Hematopoietic multipotent progenitor cell treated with erythropoietin and hydrocortisone succinate and interleukin-3 and kit ligand, for 17 days (in vitro differentiated cells): ENCODE measurements at regions not wholly inside any gene's neighbourhood (a gene's known extent, or its start where the extent isn't known, plus 50 kb on each side); places are given as distances from the start of the nearest gene placed in this dataset.
"Not testable (repeated sequence)": the region's sequence is repeated elsewhere in the genome, so short reads cannot be mapped to it uniquely, and the experiment has no call there.

Experiments
- DNase-seq: peaks from one replicate; pipeline ENCODE4 v3.0.0-alpha.2; 2015; ENCODE audit warnings: low spot score

- no peak for DNase-seq
These were observed 231.6 kb downstream of the FNDC1 start for GRCh38 chr6:159400826-159401225.

DNA sequence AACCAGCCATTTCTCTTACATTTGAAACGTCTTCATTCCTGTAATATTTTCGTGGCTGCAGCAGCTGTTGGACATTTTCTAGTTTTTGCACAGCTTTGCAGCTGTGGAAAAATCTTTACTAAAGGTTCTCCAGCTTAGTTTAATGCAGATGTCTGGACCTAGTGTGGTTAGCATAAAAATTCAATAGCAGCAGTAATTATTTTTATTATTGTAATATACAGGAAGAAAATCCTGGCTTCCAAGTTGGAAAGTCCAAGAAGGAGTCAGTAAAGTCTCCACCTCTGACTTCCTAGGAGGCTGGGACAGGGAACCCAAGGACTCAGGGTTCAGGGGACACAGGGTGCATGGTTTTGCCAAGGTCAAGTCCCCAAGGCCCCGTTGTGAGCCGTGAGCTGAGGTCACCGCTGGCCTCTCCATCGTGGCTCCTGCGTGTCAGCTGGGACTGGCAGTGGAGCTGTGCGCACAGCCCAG is 230.6 kb downstream of the FNDC1 start:
- DNase-seq, result no peak

GRCh38 chr6:159398633-159399032 is 229.4 kb downstream of the FNDC1 start:
- no peak for DNase-seq

GRCh38 chr6:159397753-159398152 is 228.6 kb downstream of the FNDC1 start:
- DNase-seq, result no peak

GRCh38 chr6:159395609-159396008 is 226.4 kb downstream of the FNDC1 start:
- no peak for DNase-seq

DNA sequence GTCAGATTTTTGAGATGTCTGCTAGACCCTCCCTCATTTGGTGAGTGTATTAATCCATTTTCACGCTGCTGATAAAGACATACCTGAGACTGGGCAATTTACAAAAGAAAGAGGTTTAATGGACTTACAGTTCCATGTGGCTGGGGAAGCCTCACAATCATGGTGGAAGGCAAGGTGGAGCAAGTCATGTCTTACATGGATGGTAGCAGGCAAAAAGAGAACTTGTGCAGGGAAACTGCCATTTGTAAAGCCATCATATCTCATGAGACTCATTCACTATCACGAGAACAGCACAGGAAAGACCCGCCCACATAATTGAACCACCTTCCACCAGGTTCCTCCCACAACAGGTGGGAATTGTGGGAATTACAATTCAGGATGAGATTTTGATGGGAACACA is 223.5 kb downstream of the FNDC1 start:
- not testable (repeated sequence) for DNase-seq

DNA sequence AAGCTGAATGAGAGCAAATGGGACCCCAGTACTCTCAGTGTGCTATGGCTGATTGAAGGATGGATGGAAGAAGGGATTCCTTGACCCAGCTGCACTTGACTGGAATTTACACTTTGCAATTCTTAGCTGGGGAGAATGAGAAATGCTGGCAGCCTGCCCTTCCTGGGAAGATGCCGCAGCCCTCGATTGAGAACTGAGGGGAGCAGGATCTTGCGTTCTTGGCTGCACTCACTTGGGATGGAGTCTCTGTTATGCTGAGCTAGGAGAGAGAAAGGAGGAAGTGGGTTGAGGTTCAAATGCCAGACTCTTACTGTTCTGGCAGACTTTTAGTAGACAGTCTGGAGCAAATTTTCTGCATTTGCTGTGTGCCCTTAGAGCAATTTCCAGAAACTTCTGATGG is 221.2 kb downstream of the FNDC1 start:
- no peak for DNase-seq

DNA sequence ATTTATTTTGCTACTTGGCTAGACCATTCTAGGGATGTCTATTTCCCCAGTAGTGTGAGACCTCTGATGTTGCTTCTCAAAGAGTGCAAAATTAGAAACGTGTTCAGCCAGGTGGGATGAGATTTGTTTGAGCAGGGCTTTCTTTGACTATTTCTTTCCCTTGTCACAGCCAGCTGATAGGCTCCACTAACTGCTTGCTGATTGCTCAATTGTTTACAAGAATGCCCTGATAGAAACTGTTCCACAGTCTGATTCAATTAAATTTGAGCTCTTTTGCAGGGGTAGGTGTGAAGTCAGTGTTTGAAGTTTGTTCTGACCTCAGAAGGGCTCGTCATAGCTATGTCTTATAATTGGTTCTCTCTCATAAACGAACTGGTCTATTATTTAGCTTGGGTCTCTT is 220.5 kb downstream of the FNDC1 start:
- no peak for DNase-seq

GRCh38 chr6:159380114-159380513 is 210.9 kb downstream of the FNDC1 start:
- no peak for DNase-seq

DNA sequence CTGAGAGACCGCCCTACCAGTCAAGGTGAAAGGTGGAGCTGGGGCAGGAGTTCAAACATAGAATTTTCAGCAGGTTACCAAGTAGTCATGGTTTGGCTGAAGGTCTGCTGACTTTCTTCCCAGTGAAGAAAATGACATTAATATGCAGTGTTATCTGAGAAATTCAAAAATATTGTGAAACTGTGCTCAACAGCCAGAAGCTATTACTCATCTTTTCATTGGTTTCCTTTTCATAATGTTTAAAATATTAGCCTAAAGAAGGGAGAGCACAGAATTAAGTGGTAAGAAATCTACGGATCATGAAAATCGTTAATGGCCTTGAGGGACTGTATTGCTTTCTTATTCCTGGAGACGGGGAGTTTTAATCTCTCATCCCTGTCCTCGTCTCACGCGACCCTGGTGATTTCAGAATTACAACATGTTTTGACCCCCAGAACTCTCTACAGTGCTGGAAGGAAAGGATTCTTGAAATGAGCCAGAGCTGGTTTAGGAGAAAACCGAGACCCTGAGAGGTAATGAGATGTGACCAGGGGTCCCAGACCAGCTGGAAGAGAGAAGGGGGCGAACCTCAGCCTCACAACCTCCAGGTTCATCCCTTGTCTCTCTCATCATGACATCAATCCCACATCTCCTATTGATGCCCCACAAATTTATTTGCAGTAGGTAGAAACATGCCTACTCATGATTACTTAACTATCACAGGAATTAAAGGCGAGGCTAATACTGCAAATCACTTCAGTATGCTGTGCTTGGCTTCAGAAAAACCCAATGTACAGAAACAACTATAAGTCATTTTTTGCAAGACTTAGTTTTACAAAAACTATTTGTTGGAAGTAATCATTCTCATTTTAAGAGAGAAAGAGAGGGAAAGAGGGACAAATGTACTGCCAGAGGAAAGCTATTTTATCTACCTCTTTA is 209.5 kb downstream of the FNDC1 start:
- DNase-seq, result no peak

GRCh38 chr6:159376516-159377158 is 207.4 kb downstream of the FNDC1 start:
- no peak for DNase-seq

DNA sequence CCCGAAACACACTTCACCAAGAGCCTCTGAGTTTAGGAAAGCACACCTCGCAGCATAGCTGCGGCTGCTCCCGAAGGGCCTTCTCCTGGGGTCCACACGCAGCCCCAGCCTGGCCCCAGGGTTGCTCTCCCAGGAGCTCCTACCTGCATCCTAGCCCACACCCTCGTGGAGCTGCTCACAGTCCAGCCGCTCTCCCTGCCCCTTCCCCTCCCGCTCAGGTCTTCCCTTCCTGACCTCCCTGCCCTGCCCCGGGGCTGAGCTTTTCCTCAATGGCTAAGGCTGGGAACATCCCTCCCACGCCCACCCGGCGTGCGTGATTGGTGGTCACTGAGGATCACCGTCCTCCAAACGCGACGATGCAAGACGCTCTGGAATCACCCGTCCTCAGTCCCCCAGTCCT is 205.8 kb downstream of the FNDC1 start:
- DNase-seq, result no peak

GRCh38 chr6:159373670-159374069 is 204.5 kb downstream of the FNDC1 start:
- DNase-seq, result no peak

DNA sequence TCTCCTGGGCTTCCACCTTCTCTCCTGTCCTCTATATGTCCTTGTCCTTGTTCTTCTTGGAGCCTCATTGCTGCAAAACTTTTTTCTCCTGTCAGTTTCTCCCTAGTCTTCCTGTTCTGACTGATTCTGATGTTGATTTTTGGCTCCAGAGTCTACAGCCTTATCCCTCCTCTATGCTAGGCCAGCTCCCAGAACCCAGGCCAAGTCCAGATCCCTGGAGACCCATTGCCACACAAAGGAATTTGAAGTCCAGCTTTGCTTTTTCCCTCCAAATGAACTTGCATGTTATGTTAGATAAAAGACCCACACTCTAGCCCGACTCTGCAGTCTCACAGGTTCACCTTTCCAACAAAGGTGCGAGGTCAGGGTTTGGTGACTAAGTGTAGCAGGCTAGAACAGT is 203.1 kb downstream of the FNDC1 start:
- no peak for DNase-seq

DNA sequence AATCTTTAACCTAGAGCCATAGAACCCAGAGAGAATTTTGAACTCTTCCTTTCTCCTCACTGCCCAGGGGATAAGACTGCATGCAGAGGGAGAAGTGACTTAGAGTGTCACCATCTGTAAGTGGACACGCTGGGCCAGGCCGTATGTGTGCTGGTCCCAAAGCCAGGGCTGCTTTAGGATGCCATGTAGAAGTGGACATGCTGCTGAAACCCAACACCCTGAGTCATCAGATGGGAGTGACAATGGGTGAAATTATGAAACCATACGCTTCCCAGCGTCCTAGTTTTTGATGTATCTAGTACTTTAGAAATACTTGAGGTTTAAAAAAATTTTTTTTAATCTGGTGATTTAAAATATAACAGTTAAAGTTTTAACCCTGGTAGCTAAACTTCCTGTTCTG is 191.1 kb downstream of the FNDC1 start:
- no peak for DNase-seq

DNA sequence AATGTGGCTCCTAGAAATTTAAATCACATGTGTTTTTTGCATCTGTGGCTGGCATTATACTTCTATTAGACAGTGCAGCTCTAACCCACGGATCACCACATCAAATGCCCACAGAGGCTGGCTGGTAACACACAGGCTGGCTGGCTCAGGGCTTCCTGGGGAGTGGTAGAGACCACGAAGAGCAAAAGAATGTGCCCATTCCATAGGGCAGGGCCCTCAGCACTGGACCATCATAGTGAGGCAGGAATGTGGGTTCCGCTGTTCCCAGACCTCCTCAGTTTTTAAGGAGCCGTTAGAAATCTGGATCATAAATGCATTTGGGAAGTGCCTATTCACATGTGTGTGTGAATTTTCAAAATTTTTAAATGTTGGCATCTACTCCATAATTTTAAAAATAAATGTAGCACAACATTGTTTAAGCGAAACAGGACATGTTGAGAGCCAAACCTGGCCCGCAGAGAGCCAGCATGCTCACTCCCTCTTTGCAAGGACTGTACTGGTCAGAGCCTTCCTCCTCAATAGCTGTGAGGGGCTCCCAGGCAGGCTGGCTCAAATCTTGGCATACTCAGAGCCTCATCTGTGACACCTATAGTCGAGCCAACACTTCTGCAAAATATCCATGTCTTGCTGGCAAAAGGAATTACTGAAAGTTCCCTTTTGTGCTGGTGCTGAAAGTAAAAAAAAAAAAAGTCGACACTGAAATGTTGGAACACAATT is 190.5 kb downstream of the FNDC1 start:
- DNase-seq, result no peak

DNA sequence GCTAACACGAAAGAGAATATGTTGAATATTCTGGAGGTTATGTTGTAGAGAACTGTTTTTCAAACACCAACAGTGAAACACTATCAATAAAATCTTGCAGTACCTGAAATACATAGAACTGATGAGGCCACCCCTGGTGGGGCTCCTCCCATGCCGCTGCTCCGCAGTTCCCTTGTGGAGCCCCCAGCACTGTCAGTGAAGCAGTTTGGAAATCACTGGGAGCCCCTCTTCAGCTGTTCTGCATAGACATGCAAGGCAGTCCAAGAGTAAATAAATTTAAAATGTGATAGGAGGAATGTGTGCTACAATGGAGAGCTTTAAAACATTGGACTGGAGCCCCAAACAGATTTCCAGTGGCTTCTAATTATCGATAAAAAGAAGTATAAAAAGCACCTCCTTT is 189.4 kb downstream of the FNDC1 start:
- DNase-seq, result no peak

- no peak for DNase-seq
These were observed 188.2 kb downstream of the FNDC1 start for GRCh38 chr6:159357211-159357915.

GRCh38 chr6:159353193-159353592 is 184.0 kb downstream of the FNDC1 start:
- DNase-seq, result no peak

DNA sequence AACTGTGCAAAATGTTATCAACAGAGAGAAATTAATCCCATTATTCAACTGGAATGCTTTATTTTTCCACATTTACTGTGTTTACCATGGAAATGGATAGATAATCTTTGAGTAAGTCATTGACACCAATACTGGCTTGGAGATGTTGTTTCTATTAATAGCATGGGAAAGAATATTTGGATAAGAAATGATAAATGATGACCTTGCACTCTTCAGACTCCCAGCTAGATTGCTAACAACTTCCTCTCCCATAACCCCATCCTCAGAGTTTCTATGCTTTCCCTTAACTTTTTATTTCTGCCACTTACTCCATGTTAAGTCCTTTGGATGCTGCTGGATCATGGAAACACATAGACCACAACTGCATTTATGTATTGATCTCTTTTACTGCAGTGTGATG is 182.5 kb downstream of the FNDC1 start:
- DNase-seq, result no peak

DNA sequence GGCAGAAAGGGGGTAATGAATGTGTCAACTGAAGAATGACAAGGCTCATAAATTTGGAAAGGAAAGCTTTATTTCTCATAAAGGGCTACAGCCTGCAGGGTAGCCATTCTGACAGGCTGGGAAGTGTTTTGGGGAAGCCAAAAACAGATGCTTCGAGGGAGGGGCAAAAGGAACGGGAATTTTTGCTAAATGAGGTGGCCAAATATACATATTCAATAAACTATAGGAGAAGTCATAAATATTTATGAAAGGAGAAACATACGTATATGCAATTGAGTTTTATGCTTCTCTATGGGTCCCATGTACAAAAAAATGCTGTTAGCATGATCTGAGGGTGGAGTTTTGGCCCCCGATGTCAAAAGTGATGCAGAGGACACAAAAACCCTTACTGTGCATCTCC is 180.7 kb downstream of the FNDC1 start:
- DNase-seq, result no peak

DNA sequence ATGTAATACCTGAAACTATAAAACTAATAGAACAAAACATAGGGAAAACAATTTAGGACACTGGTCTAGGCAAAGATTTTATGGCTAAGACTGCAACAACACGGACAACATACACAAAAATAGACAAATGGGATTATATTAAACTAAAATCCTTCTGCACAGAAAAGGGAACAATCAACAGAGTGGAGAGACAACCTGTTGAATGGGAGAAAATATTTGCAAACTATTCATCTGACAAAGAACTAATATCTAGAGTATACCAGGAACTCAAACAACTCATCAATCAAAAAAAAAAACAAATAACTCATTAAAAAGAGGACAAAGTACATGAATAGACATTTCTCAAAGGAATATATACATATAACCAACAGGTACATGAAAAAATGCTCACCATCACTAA is 174.5 kb downstream of the FNDC1 start:
- DNase-seq, result no peak
